H1 (cell line): ENCODE measurements at regions not wholly inside any gene's neighbourhood (a gene's known extent, or its start where the extent isn't known, plus 50 kb on each side); places are given as distances from the start of the nearest gene placed in this dataset.

Experiments used
- BCL11A ChIP-seq, 2 experiments: IDR thresholded peaks; one replicate each; pipeline ENCODE4 v1.6.1; 2011; ENCODE audit warnings: low read depth in 2 of 2, low read length in 2 of 2, mild to moderate bottlenecking in 2 of 2
- CBX5 ChIP-seq: fragments of 300-800, 300-1000 bp; sonication (generic); IDR thresholded peaks from 2 replicates; pipeline ENCODE4 v1.7.1; 2016; ENCODE audit warnings: antibody characterized with exemption, low read length, low read depth
- EP300 ChIP-seq, 2 experiments: IDR thresholded peaks; 1 replicate in 1 of 2; 2 replicates in 1 of 2; pipeline ENCODE4 v1.6.1; 2011 to 2012; ENCODE audit warnings: low read depth in 2 of 2, low read length in 2 of 2, mild to moderate bottlenecking in 2 of 2, borderline replicate concordance in 1 of 2, inconsistent platforms in 1 of 2, moderate library complexity in 1 of 2
- HDAC6 ChIP-seq: IDR thresholded peaks from one replicate; pipeline ENCODE4 v1.7.1; 2012; ENCODE audit warnings: low read depth, mild to moderate bottlenecking, inconsistent platforms, low read length, moderate library complexity
- KDM1A ChIP-seq: fragments of 200-600, 300-600 bp; sonication (generic); IDR thresholded peaks from 2 replicates; pipeline ENCODE4 v1.7.1; 2016; ENCODE audit warnings: mild to moderate bottlenecking, low read length, borderline replicate concordance
- POU5F1 ChIP-seq: IDR thresholded peaks from 2 replicates; pipeline ENCODE4 v1.6.1; 2011; ENCODE audit warnings: low read depth, mild to moderate bottlenecking, low read length, moderate library complexity
- RAD21 ChIP-seq, 2 experiments: IDR thresholded peaks in 1 of 2; conservative IDR thresholded peaks in 1 of 2; 2 replicates each; pipeline ENCODE4 v1.6.1; 2011; ENCODE audit warnings: low read depth in 2 of 2, low read length in 2 of 2, improper control_type of control experiment in 1 of 2, inconsistent platforms in 1 of 2, mild to moderate bottlenecking in 1 of 2, moderate library complexity in 1 of 2
- TF ChIP-seq, protein P1 (sequence below): fragments of 300-600 bp; sonication (generic); IDR thresholded peaks from 2 replicates; pipeline ENCODE4 v1.7.1; 2012; ENCODE audit warnings: low read length, moderate library complexity, mild to moderate bottlenecking, inconsistent platforms; ENCODE audit not compliant: insufficient replicate concordance

DNA sequence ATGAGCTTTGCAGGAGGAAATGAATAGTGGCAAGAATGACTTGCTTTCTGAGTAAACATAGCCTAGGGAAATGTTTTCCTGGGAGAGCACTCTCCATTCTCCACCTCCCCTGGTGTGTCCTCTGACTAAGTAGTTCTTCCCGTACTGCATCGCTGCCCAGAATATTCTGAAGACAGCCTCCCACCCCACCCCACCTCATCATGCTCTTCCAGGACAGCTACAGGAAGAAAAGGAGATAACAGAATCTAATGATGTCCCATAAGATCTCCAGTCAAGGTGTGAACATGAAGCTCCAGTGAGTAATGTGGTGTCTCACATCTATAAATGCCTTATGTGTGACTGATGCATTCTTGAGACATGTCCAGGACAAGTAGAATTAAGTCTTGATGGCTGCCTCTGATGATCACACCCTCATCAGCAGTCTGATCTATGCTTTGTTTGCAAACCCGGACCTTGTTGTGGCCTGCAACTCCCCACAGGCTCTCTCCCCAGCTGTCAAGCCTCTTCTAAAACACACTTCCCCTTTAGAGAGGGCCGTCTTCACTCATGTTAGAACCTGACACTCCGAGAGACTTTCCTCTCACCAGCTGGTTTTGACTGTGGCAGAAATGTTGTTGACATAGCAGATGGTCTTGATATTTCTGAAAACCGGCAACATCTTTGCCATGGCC lies 183.0 kb downstream of the CYYR1 start (continued):
- TF ChIP-seq, protein P1, sequence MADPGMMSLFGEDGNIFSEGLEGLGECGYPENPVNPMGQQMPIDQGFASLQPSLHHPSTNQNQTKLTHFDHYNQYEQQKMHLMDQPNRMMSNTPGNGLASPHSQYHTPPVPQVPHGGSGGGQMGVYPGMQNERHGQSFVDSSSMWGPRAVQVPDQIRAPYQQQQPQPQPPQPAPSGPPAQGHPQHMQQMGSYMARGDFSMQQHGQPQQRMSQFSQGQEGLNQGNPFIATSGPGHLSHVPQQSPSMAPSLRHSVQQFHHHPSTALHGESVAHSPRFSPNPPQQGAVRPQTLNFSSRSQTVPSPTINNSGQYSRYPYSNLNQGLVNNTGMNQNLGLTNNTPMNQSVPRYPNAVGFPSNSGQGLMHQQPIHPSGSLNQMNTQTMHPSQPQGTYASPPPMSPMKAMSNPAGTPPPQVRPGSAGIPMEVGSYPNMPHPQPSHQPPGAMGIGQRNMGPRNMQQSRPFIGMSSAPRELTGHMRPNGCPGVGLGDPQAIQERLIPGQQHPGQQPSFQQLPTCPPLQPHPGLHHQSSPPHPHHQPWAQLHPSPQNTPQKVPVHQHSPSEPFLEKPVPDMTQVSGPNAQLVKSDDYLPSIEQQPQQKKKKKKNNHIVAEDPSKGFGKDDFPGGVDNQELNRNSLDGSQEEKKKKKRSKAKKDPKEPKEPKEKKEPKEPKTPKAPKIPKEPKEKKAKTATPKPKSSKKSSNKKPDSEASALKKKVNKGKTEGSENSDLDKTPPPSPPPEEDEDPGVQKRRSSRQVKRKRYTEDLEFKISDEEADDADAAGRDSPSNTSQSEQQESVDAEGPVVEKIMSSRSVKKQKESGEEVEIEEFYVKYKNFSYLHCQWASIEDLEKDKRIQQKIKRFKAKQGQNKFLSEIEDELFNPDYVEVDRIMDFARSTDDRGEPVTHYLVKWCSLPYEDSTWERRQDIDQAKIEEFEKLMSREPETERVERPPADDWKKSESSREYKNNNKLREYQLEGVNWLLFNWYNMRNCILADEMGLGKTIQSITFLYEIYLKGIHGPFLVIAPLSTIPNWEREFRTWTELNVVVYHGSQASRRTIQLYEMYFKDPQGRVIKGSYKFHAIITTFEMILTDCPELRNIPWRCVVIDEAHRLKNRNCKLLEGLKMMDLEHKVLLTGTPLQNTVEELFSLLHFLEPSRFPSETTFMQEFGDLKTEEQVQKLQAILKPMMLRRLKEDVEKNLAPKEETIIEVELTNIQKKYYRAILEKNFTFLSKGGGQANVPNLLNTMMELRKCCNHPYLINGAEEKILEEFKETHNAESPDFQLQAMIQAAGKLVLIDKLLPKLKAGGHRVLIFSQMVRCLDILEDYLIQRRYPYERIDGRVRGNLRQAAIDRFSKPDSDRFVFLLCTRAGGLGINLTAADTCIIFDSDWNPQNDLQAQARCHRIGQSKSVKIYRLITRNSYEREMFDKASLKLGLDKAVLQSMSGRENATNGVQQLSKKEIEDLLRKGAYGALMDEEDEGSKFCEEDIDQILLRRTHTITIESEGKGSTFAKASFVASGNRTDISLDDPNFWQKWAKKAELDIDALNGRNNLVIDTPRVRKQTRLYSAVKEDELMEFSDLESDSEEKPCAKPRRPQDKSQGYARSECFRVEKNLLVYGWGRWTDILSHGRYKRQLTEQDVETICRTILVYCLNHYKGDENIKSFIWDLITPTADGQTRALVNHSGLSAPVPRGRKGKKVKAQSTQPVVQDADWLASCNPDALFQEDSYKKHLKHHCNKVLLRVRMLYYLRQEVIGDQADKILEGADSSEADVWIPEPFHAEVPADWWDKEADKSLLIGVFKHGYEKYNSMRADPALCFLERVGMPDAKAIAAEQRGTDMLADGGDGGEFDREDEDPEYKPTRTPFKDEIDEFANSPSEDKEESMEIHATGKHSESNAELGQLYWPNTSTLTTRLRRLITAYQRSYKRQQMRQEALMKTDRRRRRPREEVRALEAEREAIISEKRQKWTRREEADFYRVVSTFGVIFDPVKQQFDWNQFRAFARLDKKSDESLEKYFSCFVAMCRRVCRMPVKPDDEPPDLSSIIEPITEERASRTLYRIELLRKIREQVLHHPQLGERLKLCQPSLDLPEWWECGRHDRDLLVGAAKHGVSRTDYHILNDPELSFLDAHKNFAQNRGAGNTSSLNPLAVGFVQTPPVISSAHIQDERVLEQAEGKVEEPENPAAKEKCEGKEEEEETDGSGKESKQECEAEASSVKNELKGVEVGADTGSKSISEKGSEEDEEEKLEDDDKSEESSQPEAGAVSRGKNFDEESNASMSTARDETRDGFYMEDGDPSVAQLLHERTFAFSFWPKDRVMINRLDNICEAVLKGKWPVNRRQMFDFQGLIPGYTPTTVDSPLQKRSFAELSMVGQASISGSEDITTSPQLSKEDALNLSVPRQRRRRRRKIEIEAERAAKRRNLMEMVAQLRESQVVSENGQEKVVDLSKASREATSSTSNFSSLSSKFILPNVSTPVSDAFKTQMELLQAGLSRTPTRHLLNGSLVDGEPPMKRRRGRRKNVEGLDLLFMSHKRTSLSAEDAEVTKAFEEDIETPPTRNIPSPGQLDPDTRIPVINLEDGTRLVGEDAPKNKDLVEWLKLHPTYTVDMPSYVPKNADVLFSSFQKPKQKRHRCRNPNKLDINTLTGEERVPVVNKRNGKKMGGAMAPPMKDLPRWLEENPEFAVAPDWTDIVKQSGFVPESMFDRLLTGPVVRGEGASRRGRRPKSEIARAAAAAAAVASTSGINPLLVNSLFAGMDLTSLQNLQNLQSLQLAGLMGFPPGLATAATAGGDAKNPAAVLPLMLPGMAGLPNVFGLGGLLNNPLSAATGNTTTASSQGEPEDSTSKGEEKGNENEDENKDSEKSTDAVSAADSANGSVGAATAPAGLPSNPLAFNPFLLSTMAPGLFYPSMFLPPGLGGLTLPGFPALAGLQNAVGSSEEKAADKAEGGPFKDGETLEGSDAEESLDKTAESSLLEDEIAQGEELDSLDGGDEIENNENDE, result no peak
- TF ChIP-seq EP300 (IDR thresholded peaks at IDR 0.05; ENCODE audit: borderline replicate concordance in 1 of 2, low read depth in 2 of 2, low read length in 2 of 2), result no peak
- no peak for TF ChIP-seq POU5F1
- no peak for TF ChIP-seq BCL11A (IDR thresholded peaks at IDR 0.05; ENCODE audit: low read depth in 2 of 2, low read length in 2 of 2)
- TF ChIP-seq RAD21 (IDR thresholded peaks at IDR 0.05 in 1 of 2, conservative IDR thresholded peaks at IDR 0.05 in 1 of 2; ENCODE audit: low read depth in 2 of 2, low read length in 2 of 2), result no peak
- no peak for TF ChIP-seq KDM1A
- TF ChIP-seq CBX5, result no peak
- TF ChIP-seq HDAC6, result no peak
